DND-41 (cell line): ENCODE measurements at regions not wholly inside any gene's neighbourhood (a gene's known extent, or its start where the extent isn't known, plus 50 kb on each side); places are given as distances from the start of the nearest gene placed in this dataset.

Experiments used
- ATAC-seq: fragments of 200-7000 bp; cut with Tn5 transposase; 3 replicates; pipeline ENCODE4 v1.9.1; 2021; ENCODE audit warnings: low read depth; ENCODE audit not compliant: insufficient read depth
- DNase-seq: peaks from one replicate; pipeline ENCODE4 v3.0.0-alpha.2; 2020
- H2AFZ ChIP-seq: 2 replicates; pipeline ENCODE4 v1.6.0; 2012; ENCODE audit warnings: low read depth, low read length
- H3K27ac ChIP-seq: 2 replicates; pipeline ENCODE4 v1.5.1; 2012; ENCODE audit warnings: low read length, inconsistent platforms
- H3K27me3 ChIP-seq: fragments of 200-600 bp; sonication (generic); 2 replicates; pipeline ENCODE4 v1.6.0; 2012; ENCODE audit warnings: low read length, mild to moderate bottlenecking, inconsistent platforms; ENCODE audit not compliant: insufficient read depth, poor library complexity
- H3K36me3 ChIP-seq: 2 replicates; pipeline ENCODE4 v1.5.1; 2012; ENCODE audit warnings: low read length, inconsistent platforms; ENCODE audit not compliant: insufficient read depth
- H3K4me1 ChIP-seq: 2 replicates; pipeline ENCODE4 v1.5.1; 2012; ENCODE audit warnings: mild to moderate bottlenecking, low read length; ENCODE audit not compliant: insufficient read depth
- H3K4me2 ChIP-seq: 2 replicates; pipeline ENCODE4 v1.6.0; 2012; ENCODE audit warnings: mild to moderate bottlenecking, moderate library complexity, low read length, inconsistent platforms; ENCODE audit not compliant: insufficient read depth
- H3K4me3 ChIP-seq, 2 experiments: fragments of 200-600 bp in 1 of 2; shearing (Covaris generic) in 1 of 2; 2 replicates each; pipeline ENCODE4 v1.5.1; 2012 to 2016; ENCODE audit warnings: inconsistent platforms in 2 of 2, low read length in 2 of 2, mild to moderate bottlenecking in 2 of 2, low read depth in 1 of 2, moderate library complexity in 1 of 2
- H3K79me2 ChIP-seq: 2 replicates; pipeline ENCODE4 v1.6.0; 2012; ENCODE audit warnings: low read length, inconsistent platforms; ENCODE audit not compliant: insufficient read depth
- H3K9ac ChIP-seq: 2 replicates; pipeline ENCODE4 v1.6.0; 2012; ENCODE audit warnings: low read depth, mild to moderate bottlenecking, inconsistent platforms, low read length, moderate library complexity
- H3K9me3 ChIP-seq: 2 replicates; pipeline ENCODE4 v1.5.1; 2012; ENCODE audit warnings: low read length, moderate library complexity, mild to moderate bottlenecking, inconsistent platforms; ENCODE audit not compliant: insufficient read depth, severe bottlenecking
- H4K20me1 ChIP-seq: 2 replicates; pipeline ENCODE4 v1.6.0; 2012; ENCODE audit warnings: low read length; ENCODE audit not compliant: insufficient read depth
- CTCF ChIP-seq: IDR thresholded peaks from 2 replicates; pipeline ENCODE4 v1.5.1; 2012; ENCODE audit warnings: borderline replicate concordance, low read length, moderate library complexity, mild to moderate bottlenecking; ENCODE audit not compliant: poor library complexity, severe bottlenecking; ENCODE audit errors: extremely low read depth
- EZH2 ChIP-seq: IDR thresholded peaks from 3 replicates; pipeline ENCODE4 v1.6.1; 2012; ENCODE audit warnings: borderline replicate concordance, low read depth, mild to moderate bottlenecking, moderate library complexity, low read length, inconsistent platforms; ENCODE audit not compliant: severe bottlenecking

- H3K9ac ChIP-seq = no peak overlapping the region
- ATAC-seq (no peak), DNase-seq (no peak)
- H3K9me3 ChIP-seq = no peaks in the 10 kb centered on the region
- no peak overlapping the region for H3K4me3 ChIP-seq
- no peak overlapping the region for H3K27ac ChIP-seq
- no peak overlapping the region for H3K4me2 ChIP-seq
- H3K4me1 ChIP-seq = no peaks in the 10 kb centered on the region
- no peaks in the 10 kb centered on the region for H4K20me1 ChIP-seq
- no peaks in the 10 kb centered on the region for H3K27me3 ChIP-seq
- no peak overlapping the region for H2AFZ ChIP-seq
- TF ChIP-seq CTCF = no peak
- no peak for TF ChIP-seq EZH2
- no peaks in the 10 kb centered on the region for H3K36me3 ChIP-seq
- no peaks in the 10 kb centered on the region for H3K79me2 ChIP-seq
Measured at GRCh38 chr7:70994176-70994575, 137.8 kb upstream of the GALNT17 start.

- Histone ChIP-seq H3K27me3 (no peaks in the 10 kb centered on the region), H3K36me3 (no peaks in the 10 kb centered on the region), H2AFZ (no peak overlapping the region), H3K4me1 (no peaks in the 10 kb centered on the region), H3K9me3 (no peaks in the 10 kb centered on the region), H3K79me2 (no peaks in the 10 kb centered on the region), H3K4me2 (no peak overlapping the region), H3K9ac (no peak overlapping the region), H3K27ac (no peak overlapping the region), H4K20me1 (no peaks in the 10 kb centered on the region), H3K4me3 (no peak overlapping the region)
- TF ChIP-seq CTCF (no peak), EZH2 (no peak)
- no peak for DNase-seq
- no peak for ATAC-seq
Measured at GRCh38 chr7:70997261-70997660, 134.7 kb upstream of the GALNT17 start.

GRCh38 chr7:71005109-71005508 lies 126.8 kb upstream of the GALNT17 start:
- Histone ChIP-seq H2AFZ (no peak overlapping the region), H3K4me2 (no peak overlapping the region), H4K20me1 (no peaks in the 10 kb centered on the region), H3K27me3 (no peaks in the 10 kb centered on the region), H3K4me1 (no peaks in the 10 kb centered on the region), H3K79me2 (no peaks in the 10 kb centered on the region), H3K9ac (no peak overlapping the region), H3K27ac (no peak overlapping the region), H3K9me3 (no peaks in the 10 kb centered on the region), H3K36me3 (no peaks in the 10 kb centered on the region), H3K4me3 (no peak overlapping the region)
- DNase-seq = no peak
- no peak for TF ChIP-seq EZH2
- no peak for TF ChIP-seq CTCF
- ATAC-seq = no peak

GRCh38 chr7:71009636-71010035 lies 122.3 kb upstream of the GALNT17 start:
- no peak overlapping the region for H3K4me3 ChIP-seq
- no peaks in the 10 kb centered on the region for H4K20me1 ChIP-seq
- H3K9ac ChIP-seq = no peak overlapping the region
- no peaks in the 10 kb centered on the region for H3K79me2 ChIP-seq
- H3K27me3 ChIP-seq = no peaks in the 10 kb centered on the region
- no peaks in the 10 kb centered on the region for H3K4me1 ChIP-seq
- no peak overlapping the region for H3K4me2 ChIP-seq
- H3K27ac ChIP-seq = no peak overlapping the region
- no peak overlapping the region for H2AFZ ChIP-seq
- ATAC-seq = no peak
- no peaks in the 10 kb centered on the region for H3K9me3 ChIP-seq
- no peak for DNase-seq
- TF ChIP-seq CTCF = no peak
- TF ChIP-seq EZH2 = no peak
- H3K36me3 ChIP-seq = no peaks in the 10 kb centered on the region
